DOHH2 (cell line): ENCODE measurements at regions not wholly inside any gene's neighbourhood (a gene's known extent, or its start where the extent isn't known, plus 50 kb on each side); places are given as distances from the start of the nearest gene placed in this dataset.

Experiments
- H3F3A ChIP-seq: fragments of 200-600 bp; sonication (generic), shearing (Covaris generic); 2 replicates; pipeline ENCODE4 v1.6.0; 2016; ENCODE audit warnings: antibody characterized with exemption, mild to moderate bottlenecking; ENCODE audit not compliant: control insufficient read depth, insufficient read depth
- H3K27ac ChIP-seq: fragments of 200-600 bp; sonication (generic); 2 replicates; pipeline ENCODE4 v1.5.1; 2014; ENCODE audit warnings: low read depth, mild to moderate bottlenecking, low read length, moderate library complexity
- H3K27me3 ChIP-seq: fragments of 200-600 bp; sonication (generic); 2 replicates; pipeline ENCODE4 v1.6.1; 2014; ENCODE audit warnings: mild to moderate bottlenecking, low read length, mixed read lengths; ENCODE audit not compliant: control insufficient read depth
- H3K36me3 ChIP-seq: fragments of 200-600 bp; sonication (generic); 2 replicates; pipeline ENCODE4 v1.6.1; 2014; ENCODE audit warnings: mild to moderate bottlenecking, low read length, moderate library complexity, mixed read lengths; ENCODE audit not compliant: control insufficient read depth
- H3K4me1 ChIP-seq: fragments of 200-600 bp; sonication (generic); 2 replicates; pipeline ENCODE4 v1.6.1; 2014; ENCODE audit warnings: mild to moderate bottlenecking, low read length, mixed read lengths; ENCODE audit not compliant: control insufficient read depth
- H3K4me2 ChIP-seq: fragments of 200-600 bp; sonication (generic); 2 replicates; pipeline ENCODE4 v1.6.0; 2014; ENCODE audit warnings: mild to moderate bottlenecking, low read length, moderate library complexity
- H3K4me3 ChIP-seq: fragments of 200-600 bp; sonication (generic); 2 replicates; pipeline ENCODE4 v1.5.1; 2014; ENCODE audit warnings: mild to moderate bottlenecking, low read length, mixed read lengths
- H3K79me2 ChIP-seq: fragments of 200-600 bp; sonication (generic); 2 replicates; pipeline ENCODE4 v1.6.1; 2014; ENCODE audit warnings: mild to moderate bottlenecking, low read length, mixed read lengths; ENCODE audit not compliant: control insufficient read depth
- H3K9me2 ChIP-seq: fragments of 200-600 bp; sonication (generic); replicated peaks from 2 replicates; pipeline ENCODE4 v1.6.1; 2014; ENCODE audit warnings: mild to moderate bottlenecking, low read length, mixed read lengths; ENCODE audit not compliant: control insufficient read depth
- H3K9me3 ChIP-seq: fragments of 200-600 bp; sonication (generic); 2 replicates; pipeline ENCODE4 v1.6.1; 2014; ENCODE audit warnings: antibody characterized with exemption, low read length, mixed read lengths; ENCODE audit not compliant: control insufficient read depth, insufficient read depth
- H4K20me1 ChIP-seq: fragments of 200-600 bp; sonication (generic); 2 replicates; pipeline ENCODE4 v1.6.0; 2014; ENCODE audit warnings: low read depth, mild to moderate bottlenecking, antibody characterized with exemption, low read length, moderate library complexity; ENCODE audit not compliant: control insufficient read depth, insufficient read depth
- EZH2phosphoT487 ChIP-seq: fragments of 200-600 bp; sonication (generic); IDR thresholded peaks from 2 replicates; pipeline ENCODE4 v1.6.1; 2017; ENCODE audit warnings: borderline replicate concordance, mild to moderate bottlenecking, antibody characterized with exemption, low read length, moderate library complexity, mixed read lengths
- TF ChIP-seq, protein P1 (sequence below): fragments of 200-600 bp; sonication (generic); IDR thresholded peaks from one replicate; pipeline ENCODE4 v1.5.1; 2014; ENCODE audit warnings: antibody characterized with exemption, mild to moderate bottlenecking, low read depth, low read length; ENCODE audit not compliant: poor library complexity, severe bottlenecking

GRCh38 chr17:65409381-65409780, 152.1 kb downstream of the AXIN2 start:
- Histone ChIP-seq H3K9me3 (no peaks in the 10 kb centered on the region), H3K4me2 (no peak overlapping the region), H3K4me1 (no peaks in the 10 kb centered on the region), H3K4me3 (no peak overlapping the region), H3K36me3 (no peaks in the 10 kb centered on the region), H3K27ac (no peak overlapping the region), H4K20me1 (no peaks in the 10 kb centered on the region), H3K9me2 (no peaks in the 10 kb centered on the region), H3K79me2 (no peaks in the 10 kb centered on the region), H3F3A (no peaks in the 10 kb centered on the region), H3K27me3 (peaks cover 7% of the 10 kb centered on the region; the same call in 1 of the 2 replicates)
- TF ChIP-seq EZH2phosphoT487, result no peak
- TF ChIP-seq, protein P1, sequence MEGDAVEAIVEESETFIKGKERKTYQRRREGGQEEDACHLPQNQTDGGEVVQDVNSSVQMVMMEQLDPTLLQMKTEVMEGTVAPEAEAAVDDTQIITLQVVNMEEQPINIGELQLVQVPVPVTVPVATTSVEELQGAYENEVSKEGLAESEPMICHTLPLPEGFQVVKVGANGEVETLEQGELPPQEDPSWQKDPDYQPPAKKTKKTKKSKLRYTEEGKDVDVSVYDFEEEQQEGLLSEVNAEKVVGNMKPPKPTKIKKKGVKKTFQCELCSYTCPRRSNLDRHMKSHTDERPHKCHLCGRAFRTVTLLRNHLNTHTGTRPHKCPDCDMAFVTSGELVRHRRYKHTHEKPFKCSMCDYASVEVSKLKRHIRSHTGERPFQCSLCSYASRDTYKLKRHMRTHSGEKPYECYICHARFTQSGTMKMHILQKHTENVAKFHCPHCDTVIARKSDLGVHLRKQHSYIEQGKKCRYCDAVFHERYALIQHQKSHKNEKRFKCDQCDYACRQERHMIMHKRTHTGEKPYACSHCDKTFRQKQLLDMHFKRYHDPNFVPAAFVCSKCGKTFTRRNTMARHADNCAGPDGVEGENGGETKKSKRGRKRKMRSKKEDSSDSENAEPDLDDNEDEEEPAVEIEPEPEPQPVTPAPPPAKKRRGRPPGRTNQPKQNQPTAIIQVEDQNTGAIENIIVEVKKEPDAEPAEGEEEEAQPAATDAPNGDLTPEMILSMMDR, result no peak

GRCh38 chr17:65408050-65408449, 153.4 kb downstream of the AXIN2 start:
- Histone ChIP-seq H3K4me1 (no peaks in the 10 kb centered on the region), H4K20me1 (no peaks in the 10 kb centered on the region), H3F3A (no peaks in the 10 kb centered on the region), H3K9me3 (no peaks in the 10 kb centered on the region), H3K9me2 (no peaks in the 10 kb centered on the region), H3K4me2 (no peak overlapping the region), H3K36me3 (no peaks in the 10 kb centered on the region), H3K4me3 (no peak overlapping the region), H3K79me2 (no peaks in the 10 kb centered on the region), H3K27me3 (peaks cover 7% of the 10 kb centered on the region; the same call in 1 of the 2 replicates), H3K27ac (no peak overlapping the region)
- no peak for TF ChIP-seq EZH2phosphoT487
- TF ChIP-seq, protein P1, result no peak

DNA sequence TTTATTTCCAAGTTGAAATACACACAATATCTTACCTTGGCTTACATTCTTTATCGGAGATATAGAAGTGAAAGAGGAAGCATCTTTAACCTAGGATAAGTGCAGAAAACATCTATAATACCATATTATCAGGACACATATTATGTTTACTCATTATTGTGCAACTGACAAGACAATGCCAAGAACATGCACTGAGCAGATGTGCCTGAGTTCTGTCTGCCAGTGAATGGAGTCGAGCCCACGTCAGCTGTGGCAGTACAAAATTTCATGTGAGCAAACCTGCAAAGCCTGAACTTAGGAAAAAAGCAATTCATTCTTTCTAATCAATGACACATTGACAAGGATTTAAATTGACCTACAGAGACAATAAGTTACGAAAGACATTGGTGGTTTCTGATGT, 154.4 kb downstream of the AXIN2 start:
- H3K27me3 ChIP-seq, result peaks cover 7% of the 10 kb centered on the region; the same call in 1 of the 2 replicates
- TF ChIP-seq, protein P1, result no peak
- no peak for TF ChIP-seq EZH2phosphoT487
- H3K4me3 ChIP-seq, result no peak overlapping the region
- no peaks in the 10 kb centered on the region for H3K9me2 ChIP-seq
- no peaks in the 10 kb centered on the region for H3K36me3 ChIP-seq
- H3F3A ChIP-seq, result no peaks in the 10 kb centered on the region
- no peak overlapping the region for H3K4me2 ChIP-seq
- no peaks in the 10 kb centered on the region for H3K9me3 ChIP-seq
- no peaks in the 10 kb centered on the region for H3K79me2 ChIP-seq
- H3K4me1 ChIP-seq, result no peaks in the 10 kb centered on the region
- no peaks in the 10 kb centered on the region for H4K20me1 ChIP-seq
- H3K27ac ChIP-seq, result no peak overlapping the region
